ENCODE measurements at regions not wholly inside any gene's neighbourhood (a gene's known extent, or its start where the extent isn't known, plus 50 kb on each side); places are given as distances from the start of the nearest gene placed in this dataset.

DNA sequence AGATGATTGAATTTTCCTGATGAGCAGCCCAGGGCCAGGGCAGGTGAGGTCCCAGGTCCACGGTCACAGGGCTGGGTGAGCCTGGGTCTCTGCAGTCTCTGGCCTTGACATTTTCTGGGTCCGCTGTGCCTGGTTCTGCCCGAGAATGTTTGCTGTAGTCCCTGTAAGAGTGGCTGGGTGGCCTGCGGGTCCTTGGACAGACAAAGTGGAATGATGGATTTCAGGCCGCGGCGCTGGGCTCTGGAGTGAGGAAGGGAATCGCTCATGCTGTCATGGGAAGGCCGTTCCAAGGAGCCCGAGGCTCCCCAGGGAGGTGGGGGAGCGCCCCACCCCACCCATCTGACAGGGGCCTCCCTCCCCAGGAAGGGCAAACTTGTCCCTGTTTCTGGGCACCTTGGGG, 153.5 kb upstream of the CIBAR2 start:
- TF ChIP-seq TAF1 (IDR thresholded peaks at IDR 0.05; ENCODE audit: borderline replicate concordance, insufficient read depth, low read length): no peak
- TF ChIP-seq POLR2AphosphoS5 (IDR thresholded peaks at IDR 0.05; ENCODE audit: low read depth, low read length): no peak
- no peak for TF ChIP-seq SIN3A (IDR thresholded peaks at IDR 0.05; ENCODE audit: borderline replicate concordance, insufficient read depth, low read length)
- TF ChIP-seq REST (IDR thresholded peaks at IDR 0.05; ENCODE audit: insufficient read depth in 1 of 2, low read depth in 2 of 2, low read length in 2 of 2): no peak
